Amniotic stem cell (primary cell): ENCODE measurements at regions not wholly inside any gene's neighbourhood (a gene's known extent, or its start where the extent isn't known, plus 50 kb on each side); places are given as distances from the start of the nearest gene placed in this dataset.
"Not testable (repeated sequence)": the region's sequence is repeated elsewhere in the genome, so short reads cannot be mapped to it uniquely, and the experiment has no call there.

Source experiments
- DNase-seq: peaks from one replicate; lab custom pipeline; 2025; lab: John Stamatoyannopoulos, UW

- no peak for DNase-seq
Measured at GRCh38 chr21:26331205-26331980, 160.8 kb upstream of the APP start.

GRCh38 chr21:26320596-26320995 is 150.0 kb upstream of the APP start:
- DNase-seq, result no peak

- DNase-seq, result no peak
Measured at GRCh38 chr21:26307640-26308039, 137.1 kb upstream of the APP start.

- DNase-seq, result no peak
Measured at GRCh38 chr21:26297851-26298250, 127.3 kb upstream of the APP start.

GRCh38 chr21:26293141-26293946 is 122.8 kb upstream of the APP start:
- no peak for DNase-seq

DNA sequence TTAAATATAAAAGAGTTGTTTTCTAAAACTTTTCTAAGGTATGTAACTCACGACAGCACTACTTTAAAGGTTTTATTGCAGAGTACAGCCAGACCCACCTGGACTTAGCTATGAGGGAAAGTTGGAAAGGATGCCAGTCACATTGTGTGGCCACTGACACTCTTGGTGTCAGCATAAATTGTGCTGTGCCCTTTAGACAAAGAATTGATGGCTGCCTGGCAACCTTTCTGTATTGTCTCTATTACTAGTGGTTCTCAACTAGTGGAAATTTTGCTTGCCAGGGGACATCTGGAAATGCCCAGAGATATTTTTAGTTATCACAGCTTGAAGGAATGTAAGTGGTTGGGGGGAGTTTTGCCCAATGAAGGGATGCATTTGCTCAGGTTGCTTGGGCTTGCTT is 117.5 kb upstream of the APP start:
- no peak for DNase-seq

DNA sequence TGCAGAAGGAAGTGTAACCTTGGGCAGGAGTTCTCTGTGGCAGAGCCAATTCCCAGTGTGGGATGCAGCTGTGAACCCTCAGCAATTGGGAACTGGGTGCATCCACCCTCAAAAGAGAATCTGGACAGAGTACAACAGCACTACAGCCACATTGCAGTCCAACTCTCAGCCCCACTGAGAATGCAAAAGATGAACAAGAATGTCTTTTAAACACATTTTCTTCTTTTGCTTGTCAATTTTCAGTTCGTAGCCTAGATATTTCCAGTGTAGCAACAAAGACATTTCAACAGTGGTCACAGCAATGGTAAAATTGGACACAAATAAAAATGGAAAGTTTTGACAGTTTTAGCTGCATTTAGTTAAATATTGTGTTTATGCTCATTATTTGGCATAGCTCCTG is 114.0 kb upstream of the APP start:
- no peak for DNase-seq

DNA sequence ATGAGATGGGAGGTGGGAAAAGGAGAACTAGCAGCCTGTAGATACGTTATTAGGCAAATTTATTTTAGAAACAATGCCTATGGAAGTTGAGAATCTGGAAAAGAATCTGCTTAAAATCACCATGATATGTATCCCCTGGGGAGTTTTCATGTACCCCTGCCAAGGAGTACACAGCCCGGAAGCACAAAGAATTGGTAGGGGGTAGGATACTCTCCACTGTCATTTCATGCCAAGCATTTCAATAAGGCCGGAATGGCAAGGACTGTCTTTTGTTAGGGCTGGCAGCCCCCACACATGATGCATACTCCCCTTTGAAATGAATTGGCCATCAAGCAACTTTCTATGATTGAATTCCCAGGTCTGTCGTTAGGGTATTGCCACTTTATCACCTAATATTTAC is 111.5 kb upstream of the APP start:
- DNase-seq, result no peak

DNA sequence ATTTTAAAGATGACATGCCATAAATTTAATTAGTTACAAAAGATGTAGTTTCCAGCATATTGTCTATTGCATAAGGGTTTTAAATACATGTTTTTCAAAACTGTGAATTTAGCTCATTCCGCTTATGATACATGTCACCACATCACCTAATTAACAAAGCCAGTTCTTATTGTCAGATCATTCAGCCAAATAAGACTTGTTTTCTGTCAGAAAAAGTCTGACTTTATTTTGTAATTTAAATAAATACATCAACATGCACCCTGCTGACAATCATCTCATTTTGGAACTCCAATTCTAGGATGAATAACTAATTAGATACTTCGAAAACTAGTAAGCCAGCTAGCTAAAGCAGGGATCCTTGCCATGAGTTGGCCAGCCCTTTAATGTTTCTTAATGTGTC is 110.9 kb upstream of the APP start:
- DNase-seq, result no peak

DNA sequence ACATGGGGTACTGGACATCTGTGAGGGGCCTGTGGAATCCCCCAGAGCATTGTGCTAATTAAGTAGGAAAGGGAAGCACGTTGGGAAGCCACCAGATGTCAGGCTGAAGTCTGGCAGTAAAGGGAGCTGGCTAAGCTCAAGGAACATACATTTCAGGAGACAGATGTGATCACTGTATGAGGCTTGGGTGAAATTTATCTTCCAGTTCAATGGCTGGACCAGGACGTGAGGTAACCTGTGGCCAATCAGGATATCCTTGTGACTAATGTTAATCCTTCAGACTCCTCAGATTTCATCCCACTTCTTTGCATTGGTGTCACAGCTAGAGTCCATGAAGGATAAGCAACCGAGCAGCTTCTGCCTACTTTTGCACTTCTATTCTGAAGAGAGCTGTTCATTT is 110.2 kb upstream of the APP start:
- DNase-seq, result no peak

GRCh38 chr21:26280148-26280547 is 109.6 kb upstream of the APP start:
- no peak for DNase-seq

GRCh38 chr21:26275801-26276200 is 105.2 kb upstream of the APP start:
- no peak for DNase-seq

DNA sequence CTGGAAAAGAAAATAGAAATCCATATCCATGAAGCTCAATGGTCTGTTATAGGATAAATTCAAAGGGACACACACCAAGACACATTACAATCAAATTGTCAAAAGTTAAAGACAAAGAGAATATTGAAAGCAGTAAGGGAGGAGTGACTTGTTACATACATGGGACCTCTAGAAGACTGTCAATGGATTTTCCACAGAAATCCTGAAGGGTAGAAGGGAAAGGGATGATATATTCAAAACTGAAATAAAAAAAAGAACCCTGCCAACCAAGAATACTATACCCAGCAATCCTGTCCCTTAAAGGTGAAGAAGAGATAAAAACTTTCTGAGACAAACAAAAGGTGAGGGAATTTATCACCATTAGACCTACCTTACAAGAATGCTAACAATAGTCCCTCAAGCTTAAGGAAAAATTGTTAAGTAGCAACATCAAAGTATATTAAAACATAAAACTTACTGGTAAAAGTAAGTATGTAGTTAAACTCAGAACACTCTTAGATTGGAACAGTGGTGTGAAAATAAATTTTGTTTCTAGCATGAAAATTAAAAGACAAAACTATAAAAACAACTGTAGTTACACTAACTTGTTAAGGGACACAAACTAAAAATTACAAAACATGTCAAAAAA is 103.2 kb upstream of the APP start:
- no peak for DNase-seq

- no peak for DNase-seq
Measured at GRCh38 chr21:26267389-26267788, 96.8 kb upstream of the APP start.

DNA sequence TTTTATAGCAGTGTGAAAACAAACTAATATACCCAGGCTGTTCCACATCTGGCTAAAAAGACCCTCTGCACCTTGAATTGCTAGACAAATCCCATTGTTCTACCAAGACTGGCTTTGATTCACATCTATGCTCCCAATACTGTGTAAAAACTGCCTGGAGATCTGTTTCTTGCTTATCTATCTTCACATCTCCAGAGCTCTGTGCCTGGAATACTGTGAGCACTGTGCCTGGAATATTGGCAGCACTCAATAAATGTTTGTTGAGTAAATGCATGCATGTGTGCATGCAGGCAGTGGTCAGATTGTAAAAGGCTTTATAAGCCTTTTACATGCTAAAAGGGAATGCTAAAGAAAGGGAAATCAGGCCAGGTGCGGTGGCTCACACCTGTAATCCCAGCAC is 75.5 kb upstream of the APP start:
- no peak for DNase-seq

DNA sequence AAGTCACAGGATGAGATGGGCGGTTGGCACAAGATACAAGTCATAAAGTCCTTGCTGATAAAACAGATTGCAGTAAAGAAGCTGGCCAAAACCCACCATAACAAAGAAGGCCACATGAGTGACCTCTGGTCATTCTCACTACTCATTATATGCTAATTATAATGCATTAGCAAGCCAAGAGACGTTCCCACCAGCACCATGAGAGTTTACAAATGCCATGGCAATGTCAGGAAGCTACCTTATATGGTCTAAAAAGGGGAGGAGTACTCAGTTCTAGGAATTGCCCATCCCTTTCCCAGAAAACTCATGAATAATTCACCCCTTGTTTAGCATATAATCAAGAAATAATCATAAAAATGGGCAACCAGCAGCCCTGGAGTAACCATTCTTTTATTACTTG is 74.9 kb upstream of the APP start:
- DNase-seq, result no peak

- no peak for DNase-seq
Measured at GRCh38 chr21:26238646-26239045, 68.1 kb upstream of the APP start.

DNA sequence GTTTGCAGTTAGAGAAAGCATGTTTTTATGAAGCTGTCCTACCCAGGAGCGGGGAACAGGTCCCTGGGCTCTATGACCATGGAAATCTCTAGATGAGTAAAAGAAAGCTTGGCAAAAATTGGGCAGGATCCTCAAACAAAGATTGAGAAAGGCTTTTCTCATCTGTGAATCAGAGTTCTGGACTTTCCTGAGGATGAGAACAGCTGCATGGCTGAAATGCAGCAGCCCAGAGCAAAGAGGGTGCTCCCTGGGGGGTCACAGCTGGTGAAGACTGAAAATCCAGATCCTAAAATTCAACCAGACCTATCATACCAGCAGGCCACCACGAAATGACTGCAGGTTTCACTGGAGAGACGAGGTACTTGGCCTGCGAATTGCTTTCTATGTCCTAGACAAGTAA is 65.7 kb upstream of the APP start:
- DNase-seq, result no peak

DNA sequence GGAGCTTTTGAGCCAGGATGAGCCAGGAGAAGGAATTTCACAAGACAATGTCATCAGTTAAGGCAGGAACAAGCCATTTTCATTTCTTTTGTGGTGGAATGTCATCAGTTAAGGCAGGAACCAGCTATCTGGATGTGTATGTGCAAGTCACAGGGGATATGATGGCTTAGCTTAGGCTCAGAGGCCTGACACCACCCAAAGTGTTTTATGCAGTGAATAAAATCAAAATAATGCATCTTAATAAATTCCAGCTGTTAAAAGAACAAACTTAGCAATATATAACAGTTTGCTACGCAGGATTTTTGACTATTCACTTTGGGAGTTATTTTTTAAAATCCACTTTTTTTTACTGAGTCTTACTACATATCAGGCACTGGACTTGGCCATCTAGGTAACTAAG is 62.7 kb upstream of the APP start:
- DNase-seq, result not testable (repeated sequence)

DNA sequence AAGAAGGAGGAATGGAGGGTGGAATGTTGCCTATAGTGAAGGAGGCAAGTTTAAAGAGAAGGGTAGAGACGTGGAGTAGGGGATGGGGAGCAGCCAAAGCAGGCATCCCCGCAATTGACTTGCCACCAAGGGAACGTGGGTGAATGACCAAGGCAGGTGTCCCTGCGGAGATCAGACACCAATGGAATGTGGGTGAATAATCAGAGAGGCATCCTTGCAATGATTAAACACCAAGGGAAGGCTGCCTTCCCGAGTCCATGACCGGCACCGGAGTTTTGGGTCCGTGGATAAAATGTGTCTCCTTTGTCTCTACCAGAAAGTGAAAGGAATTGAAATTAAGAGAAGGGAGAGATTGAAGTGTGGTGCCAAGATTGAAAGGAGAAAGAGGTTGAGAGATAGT is 61.9 kb upstream of the APP start:
- not testable (repeated sequence) for DNase-seq

GRCh38 chr21:26227130-26227529 is 56.6 kb upstream of the APP start:
- DNase-seq, result no peak

- DNase-seq, result no peak
Measured at GRCh38 chr21:26226724-26227123, 56.2 kb upstream of the APP start.

DNA sequence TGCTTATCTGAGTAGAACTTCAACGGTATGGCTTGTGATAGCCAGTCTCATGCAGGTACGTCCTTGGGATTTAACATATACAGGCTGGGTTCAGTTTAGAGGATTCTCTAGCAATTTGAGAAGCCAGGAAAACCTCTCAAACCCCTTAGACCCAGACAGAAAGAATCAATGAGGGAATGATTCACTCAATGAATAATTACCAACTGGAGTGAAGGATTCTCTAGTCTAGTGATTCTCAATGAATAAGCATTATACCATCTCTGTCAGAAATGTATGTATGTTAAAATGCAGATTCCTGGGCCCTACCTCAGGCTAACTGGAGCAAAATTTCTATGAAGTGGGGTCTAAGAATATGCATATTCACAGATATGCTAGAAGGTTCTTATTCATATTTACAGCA is 54.5 kb upstream of the APP start:
- DNase-seq, result no peak
